Glutamatergic neuron (in vitro differentiated cells): ENCODE measurements at regions not wholly inside any gene's neighbourhood (a gene's known extent, or its start where the extent isn't known, plus 50 kb on each side); places are given as distances from the start of the nearest gene placed in this dataset.

Source experiments
- DNase-seq: peaks from one replicate; pipeline ENCODE4 v3.0.0; 2022
- H3K27ac Mint-ChIP-seq: one replicate; pipeline ENCODE4 v1.8.0; 2020; ENCODE audit warnings: mild to moderate bottlenecking, mixed read lengths, inconsistent platforms; ENCODE audit not compliant: unreplicated experiment
- H3K27me3 Mint-ChIP-seq: one replicate; pipeline ENCODE4 v1.8.0; 2020; ENCODE audit warnings: mild to moderate bottlenecking, moderate library complexity, mixed read lengths, inconsistent platforms; ENCODE audit not compliant: unreplicated experiment
- H3K36me3 Mint-ChIP-seq: one replicate; pipeline ENCODE4 v1.8.0; 2020; ENCODE audit warnings: mild to moderate bottlenecking, mixed read lengths, inconsistent platforms; ENCODE audit not compliant: unreplicated experiment
- H3K4me1 Mint-ChIP-seq: one replicate; pipeline ENCODE4 v1.8.0; 2020; ENCODE audit warnings: mild to moderate bottlenecking, low read depth, mixed read lengths, inconsistent platforms; ENCODE audit not compliant: unreplicated experiment
- H3K4me3 Mint-ChIP-seq: one replicate; pipeline ENCODE4 v1.8.0; 2020; ENCODE audit warnings: mild to moderate bottlenecking, mixed read lengths, inconsistent platforms; ENCODE audit not compliant: unreplicated experiment
- H3K9me3 Mint-ChIP-seq: one replicate; pipeline ENCODE4 v1.8.0; 2020; ENCODE audit warnings: mild to moderate bottlenecking, moderate library complexity, mixed read lengths, inconsistent platforms; ENCODE audit not compliant: unreplicated experiment
- TF ChIP-seq, protein P1 (sequence below): fragments of 200-600 bp; sonication (generic); IDR thresholded peaks from one replicate; pipeline ENCODE4 v1.5.0; 2021; ENCODE audit not compliant: partially characterized antibody, unreplicated experiment

GRCh38 chr2:35063836-35064235 is 1291.7 kb upstream of the CRIM1 start:
- no peaks in the 10 kb centered on the region for H3K9me3 Mint-ChIP-seq
- TF ChIP-seq, protein P1, sequence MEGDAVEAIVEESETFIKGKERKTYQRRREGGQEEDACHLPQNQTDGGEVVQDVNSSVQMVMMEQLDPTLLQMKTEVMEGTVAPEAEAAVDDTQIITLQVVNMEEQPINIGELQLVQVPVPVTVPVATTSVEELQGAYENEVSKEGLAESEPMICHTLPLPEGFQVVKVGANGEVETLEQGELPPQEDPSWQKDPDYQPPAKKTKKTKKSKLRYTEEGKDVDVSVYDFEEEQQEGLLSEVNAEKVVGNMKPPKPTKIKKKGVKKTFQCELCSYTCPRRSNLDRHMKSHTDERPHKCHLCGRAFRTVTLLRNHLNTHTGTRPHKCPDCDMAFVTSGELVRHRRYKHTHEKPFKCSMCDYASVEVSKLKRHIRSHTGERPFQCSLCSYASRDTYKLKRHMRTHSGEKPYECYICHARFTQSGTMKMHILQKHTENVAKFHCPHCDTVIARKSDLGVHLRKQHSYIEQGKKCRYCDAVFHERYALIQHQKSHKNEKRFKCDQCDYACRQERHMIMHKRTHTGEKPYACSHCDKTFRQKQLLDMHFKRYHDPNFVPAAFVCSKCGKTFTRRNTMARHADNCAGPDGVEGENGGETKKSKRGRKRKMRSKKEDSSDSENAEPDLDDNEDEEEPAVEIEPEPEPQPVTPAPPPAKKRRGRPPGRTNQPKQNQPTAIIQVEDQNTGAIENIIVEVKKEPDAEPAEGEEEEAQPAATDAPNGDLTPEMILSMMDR = no peak
- H3K4me3 Mint-ChIP-seq = no peak overlapping the region
- no peak overlapping the region for H3K27ac Mint-ChIP-seq
- no peaks in the 10 kb centered on the region for H3K36me3 Mint-ChIP-seq
- no peak for DNase-seq
- H3K27me3 Mint-ChIP-seq = no peaks in the 10 kb centered on the region
- no peaks in the 10 kb centered on the region for H3K4me1 Mint-ChIP-seq

GRCh38 chr2:35035883-35036282 is 1319.7 kb upstream of the CRIM1 start:
- Mint-ChIP-seq H3K9me3 (peaks cover 4% of the 10 kb centered on the region), H3K4me3 (no peak overlapping the region), H3K36me3 (no peaks in the 10 kb centered on the region), H3K27me3 (no peaks in the 10 kb centered on the region), H3K27ac (no peak overlapping the region), H3K4me1 (no peaks in the 10 kb centered on the region)
- TF ChIP-seq, protein P1 = no peak
- DNase-seq = no peak

DNA sequence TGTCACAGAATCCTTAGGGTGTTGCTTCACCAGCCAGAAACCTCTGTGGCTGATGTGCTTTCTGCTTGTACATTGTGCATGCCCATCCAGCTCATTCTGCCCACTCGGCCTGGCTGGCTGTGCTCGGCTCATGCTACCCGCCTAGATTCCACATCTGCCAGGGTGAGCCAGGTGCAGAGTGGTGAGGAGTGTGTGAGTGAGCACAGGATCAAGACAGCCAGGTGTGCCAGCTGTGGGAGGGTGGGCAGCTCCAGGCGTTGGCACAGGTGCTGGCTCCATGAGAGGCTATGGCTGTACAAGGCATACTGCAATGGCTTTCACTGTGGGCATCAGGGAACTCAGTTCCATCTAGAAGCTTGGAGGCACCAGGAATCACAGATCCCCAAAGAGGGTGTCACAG is 1321.8 kb upstream of the CRIM1 start:
- no peaks in the 10 kb centered on the region for H3K36me3 Mint-ChIP-seq
- H3K4me1 Mint-ChIP-seq = no peaks in the 10 kb centered on the region
- H3K4me3 Mint-ChIP-seq = no peak overlapping the region
- TF ChIP-seq, protein P1 = no peak
- H3K27me3 Mint-ChIP-seq = no peaks in the 10 kb centered on the region
- peaks cover 4% of the 10 kb centered on the region for H3K9me3 Mint-ChIP-seq
- no peak for DNase-seq
- H3K27ac Mint-ChIP-seq = no peak overlapping the region

DNA sequence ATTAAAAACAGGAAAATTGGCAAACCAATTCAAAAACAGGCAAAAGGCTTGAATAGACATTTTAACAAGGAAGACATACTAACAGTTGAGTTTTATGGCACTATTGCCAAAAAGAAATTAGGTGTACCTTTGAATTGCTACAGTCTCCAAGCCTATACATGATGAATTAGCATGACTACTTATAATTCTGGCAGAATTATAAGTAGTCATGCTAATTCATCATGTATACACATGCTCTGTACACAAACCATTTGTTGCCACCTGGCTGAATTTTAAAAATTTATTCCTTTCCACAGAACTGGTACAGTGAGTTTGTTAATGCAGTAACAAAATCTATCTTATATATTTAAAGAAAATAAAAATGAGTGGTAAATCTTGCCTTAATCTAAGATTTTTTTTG is 1332.0 kb upstream of the CRIM1 start:
- Mint-ChIP-seq H3K4me1 (no peaks in the 10 kb centered on the region), H3K9me3 (peaks cover 2% of the 10 kb centered on the region), H3K4me3 (no peak overlapping the region), H3K27me3 (peaks cover 2% of the 10 kb centered on the region), H3K27ac (no peak overlapping the region), H3K36me3 (no peaks in the 10 kb centered on the region)
- TF ChIP-seq, protein P1 = no peak
- no peak for DNase-seq

DNA sequence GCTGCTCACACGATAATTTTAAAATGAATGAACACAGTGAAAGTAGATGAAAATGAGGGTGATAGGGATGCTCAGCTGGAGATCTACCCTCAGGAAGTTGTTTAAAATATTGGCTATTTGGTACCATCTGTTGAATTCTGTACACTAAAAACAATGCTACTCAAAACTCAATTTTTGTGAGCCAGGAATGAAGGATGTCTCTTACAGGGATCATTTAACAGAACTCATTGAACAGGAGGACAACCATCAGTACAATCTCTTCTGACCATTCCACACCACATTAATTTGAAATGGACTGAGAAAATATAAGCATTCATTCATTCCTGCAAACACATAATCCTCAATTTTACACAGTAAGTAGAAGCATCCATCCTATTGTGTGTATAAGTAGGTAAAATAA is 1355.1 kb upstream of the CRIM1 start:
- TF ChIP-seq, protein P1 = no peak
- Mint-ChIP-seq H3K27ac (no peak overlapping the region), H3K4me3 (no peak overlapping the region), H3K27me3 (no peaks in the 10 kb centered on the region), H3K36me3 (no peaks in the 10 kb centered on the region), H3K4me1 (no peaks in the 10 kb centered on the region), H3K9me3 (no peaks in the 10 kb centered on the region)
- no peak for DNase-seq
